SK-N-SH (cell line): ENCODE measurements at regions not wholly inside any gene's neighbourhood (a gene's known extent, or its start where the extent isn't known, plus 50 kb on each side); places are given as distances from the start of the nearest gene placed in this dataset.

Source experiments
- CTCF ChIA-PET: fragments of 300-600, 350-600 bp; formaldehyde crosslinking; extraction: SDS; loops from one replicate; lab custom pipeline; 2021; lab: Yijun Ruan, JAX
- POLR2A ChIA-PET: fragments of 350-600 bp; sonication (Branson Sonifier 250); formaldehyde crosslinking; extraction: SDS; loops from one replicate; lab custom pipeline; 2020; ENCODE audit warnings: antibody characterized with exemption, inconsistent platforms; lab: Yijun Ruan, JAX
- DNase-seq: peaks from one replicate; pipeline ENCODE4 v3.0.0; 2012
- H2AFZ ChIP-seq: fragments of 200-600 bp; sonication (generic); 2 replicates; pipeline ENCODE4 v1.8.1; 2016; ENCODE audit warnings: antibody characterized with exemption, mild to moderate bottlenecking, low read depth
- H3F3A ChIP-seq: fragments of 200-600 bp; sonication (generic); replicated peaks from 2 replicates; pipeline ENCODE3; 2016; ENCODE audit warnings: antibody characterized with exemption, mild to moderate bottlenecking; ENCODE audit not compliant: insufficient read depth
- H3K27ac ChIP-seq, 2 experiments: fragments of 200-500 bp in 1 of 2; fragments of 200-600 bp in 1 of 2; sonication (Bioruptor generic) in 1 of 2; sonication (generic), shearing (Covaris generic) in 1 of 2; 2 replicates each; pipeline versions ENCODE4 v1.5.1 to v1.6.1; 2014 to 2016; ENCODE audit warnings: low read depth in 2 of 2, inconsistent platforms in 1 of 2, low read length in 1 of 2, mild to moderate bottlenecking in 1 of 2, mixed read lengths in 1 of 2
- H3K27me3 ChIP-seq: fragments of 200-600 bp; sonication (generic), shearing (Covaris generic); 2 replicates; pipeline ENCODE4 v1.6.1; 2016; ENCODE audit warnings: mixed run types; ENCODE audit not compliant: insufficient read depth
- H3K36me3 ChIP-seq, 2 experiments: fragments of 200-500 bp in 1 of 2; fragments of 200-600 bp in 1 of 2; sonication (Bioruptor generic) in 1 of 2; sonication (generic) in 1 of 2; replicated peaks in 1 of 2; 2 replicates each; pipeline versions ENCODE3 to v1.5.1; 2014 to 2016; ENCODE audit warnings: low read length in 1 of 2, mild to moderate bottlenecking in 1 of 2; ENCODE audit not compliant: insufficient read depth in 2 of 2, control insufficient read depth in 1 of 2
- H3K4me1 ChIP-seq, 2 experiments: fragments of 200-500 bp in 1 of 2; fragments of 200-600 bp in 1 of 2; sonication (Bioruptor generic) in 1 of 2; sonication (generic), shearing (Covaris generic) in 1 of 2; 2 replicates each; pipeline versions ENCODE4 v1.5.1 to v1.6.1; 2014 to 2016; ENCODE audit warnings: low read depth in 1 of 2, low read length in 1 of 2, mixed run types in 1 of 2; ENCODE audit not compliant: insufficient read depth in 2 of 2, control insufficient read depth in 1 of 2
- H3K4me2 ChIP-seq: fragments of 200-600 bp; sonication (generic), shearing (Covaris generic); 2 replicates; pipeline ENCODE4 v1.6.1; 2017; ENCODE audit warnings: mixed run types
- H3K4me3 ChIP-seq, 2 experiments: fragments of 200-500 bp in 1 of 2; fragments of 200-600 bp in 1 of 2; sonication (Bioruptor generic) in 1 of 2; sonication (generic), shearing (Covaris generic) in 1 of 2; 2 replicates each; pipeline versions ENCODE4 v1.5.1 to v1.8.1; 2014 to 2016; ENCODE audit warnings: low read depth in 2 of 2, inconsistent platforms in 1 of 2, low read length in 1 of 2, mild to moderate bottlenecking in 1 of 2, mixed read lengths in 1 of 2, moderate library complexity in 1 of 2
- H3K79me2 ChIP-seq: fragments of 200-600 bp; sonication (generic); 2 replicates; pipeline ENCODE4 v1.8.1; 2017; ENCODE audit warnings: mild to moderate bottlenecking; ENCODE audit not compliant: insufficient read depth
- H3K9ac ChIP-seq: fragments of 200-600 bp; sonication (generic); 2 replicates; pipeline ENCODE4 v1.6.1; 2017; ENCODE audit warnings: mixed run types
- H3K9me2 ChIP-seq: fragments of 200-600 bp; sonication (generic); 2 replicates; pipeline ENCODE4 v1.6.1; 2017; ENCODE audit warnings: mixed run types
- H3K9me3 ChIP-seq: fragments of 200-600 bp; sonication (generic); 2 replicates; pipeline ENCODE4 v1.6.1; 2017; ENCODE audit warnings: mixed run types, mild to moderate bottlenecking, moderate library complexity
- H4K20me1 ChIP-seq: fragments of 200-600 bp; sonication (generic); 2 replicates; pipeline ENCODE4 v1.6.1; 2017; ENCODE audit warnings: mild to moderate bottlenecking, mixed run types; ENCODE audit not compliant: insufficient read depth
- ELF1 ChIP-seq: IDR thresholded peaks from 2 replicates; pipeline ENCODE4 v1.4.0; 2012
- EP300 ChIP-seq, 2 experiments: IDR thresholded peaks; 2 replicates each; pipeline versions ENCODE4 v1.4.0 to v1.6.1; 2012; ENCODE audit warnings: borderline replicate concordance in 1 of 2, low read depth in 1 of 2, low read length in 1 of 2
- GABPA ChIP-seq: IDR thresholded peaks from 2 replicates; pipeline ENCODE4 v1.4.0; 2012; ENCODE audit warnings: low read depth, mild to moderate bottlenecking
- GATA2 ChIP-seq: sonication (generic); formaldehyde crosslinking; IDR thresholded peaks from 2 replicates; pipeline ENCODE4 v1.5.0; 2020; ENCODE audit warnings: mild to moderate bottlenecking, missing genetic modification reagents
- IRF3 ChIP-seq: fragments of 150-350 bp; IDR thresholded peaks from 2 replicates; pipeline ENCODE4 v1.6.1; 2016; ENCODE audit warnings: mild to moderate bottlenecking, low read depth, low read length
- MAX ChIP-seq: IDR thresholded peaks from 2 replicates; pipeline ENCODE4 v1.4.0; 2012; ENCODE audit warnings: low read depth
- MXI1 ChIP-seq: IDR thresholded peaks from 2 replicates; pipeline ENCODE4 v1.6.1; 2012; ENCODE audit warnings: mild to moderate bottlenecking, low read depth, low read length, improper control_type of control experiment
- RAD21 ChIP-seq: IDR thresholded peaks from 2 replicates; pipeline ENCODE4 v1.6.1; 2012; ENCODE audit warnings: mild to moderate bottlenecking, low read length
- REST ChIP-seq: IDR thresholded peaks from 2 replicates; pipeline ENCODE4 v1.6.1; 2012; ENCODE audit warnings: mild to moderate bottlenecking, low read depth, low read length, moderate library complexity
- RXRA ChIP-seq: IDR thresholded peaks from 2 replicates; pipeline ENCODE4 v1.4.0; 2012; ENCODE audit warnings: low read depth, mild to moderate bottlenecking, borderline replicate concordance
- SMC3 ChIP-seq: IDR thresholded peaks from 2 replicates; pipeline ENCODE4 v1.6.1; 2012; ENCODE audit warnings: low read depth, low read length, improper control_type of control experiment
- TAF1 ChIP-seq: IDR thresholded peaks from 2 replicates; pipeline ENCODE4 v1.6.1; 2012; ENCODE audit warnings: low read depth, mild to moderate bottlenecking, low read length, moderate library complexity, borderline replicate concordance
- USF2 ChIP-seq: fragments of 150-350 bp; IDR thresholded peaks from 2 replicates; pipeline ENCODE4 v1.6.1; 2017; ENCODE audit warnings: antibody characterized with exemption, low read length, low read depth, borderline replicate concordance
- YY1 ChIP-seq: IDR thresholded peaks from 2 replicates; pipeline ENCODE4 v1.4.0; 2012; ENCODE audit warnings: low read depth, mild to moderate bottlenecking
- WGBS: methylation state at CpG from one replicate; pipeline ENCODE4 v1.1.6; 2017; ENCODE audit warnings: low lambda C conversion rate; 5-methylcytosine and 5-hydroxymethylcytosine counted together

- H3K4me3 ChIP-seq = no peak overlapping the region
- no peak overlapping the region for H3K4me2 ChIP-seq
- no peaks in the 10 kb centered on the region for H3K9me2 ChIP-seq
- no peaks in the 10 kb centered on the region for H4K20me1 ChIP-seq
- no peaks in the 10 kb centered on the region for H3K27me3 ChIP-seq
- H3K4me1 ChIP-seq = peaks cover 0 to 2% of the 10 kb centered on the region in 2 experiments; a peak in 1 of 4 replicates
- CTCF ChIA-PET = interaction anchor here (1.2 to 1.8 kb wide), 6 partner anchors 12 to 225 kb away, joined by 3 to 8 read pairs (median 3); no protein-coding TSS in a partner anchor
- no peaks in the 10 kb centered on the region for H3K9me3 ChIP-seq
- no peaks in the 10 kb centered on the region for H3K79me2 ChIP-seq
- H3F3A ChIP-seq = no peaks in the 10 kb centered on the region
- no peak for DNase-seq
- TF ChIP-seq MXI1 (no peak), EP300 (IDR thresholded peaks at IDR 0.05; ENCODE audit: borderline replicate concordance in 1 of 2, low read depth in 1 of 2, low read length in 1 of 2) (no peak), IRF3 (no peak), RXRA (no peak), RAD21 (no peak), TAF1 (no peak), ELF1 (no peak), USF2 (no peak), GABPA (no peak), GATA2 (CRISPR knock-in tag) (no peak), SMC3 (no peak), YY1 (no peak), MAX (no peak), REST (no peak)
- 42% methylated on average over 6 of the region's 6 CpGs for WGBS
- POLR2A ChIA-PET = no interaction called here
- no peaks in the 10 kb centered on the region for H3K36me3 ChIP-seq
- no peak overlapping the region for H3K9ac ChIP-seq
- H3K27ac ChIP-seq = no peak overlapping the region
- H2AFZ ChIP-seq = no peak overlapping the region
Observed at GRCh38 chr17:33950061-33950460, 305.0 kb upstream of the CCL2 start.
